Parathyroid adenoma (tissue), 2 donors: ENCODE measurements at regions not wholly inside any gene's neighbourhood (a gene's known extent, or its start where the extent isn't known, plus 50 kb on each side); places are given as distances from the start of the nearest gene placed in this dataset.

Experiments used
- H2AFZ ChIP-seq: fragments of 300-600 bp; sonication (generic); one replicate; pipeline ENCODE4 v1.7.0; 2017; ENCODE audit warnings: antibody characterized with exemption, mild to moderate bottlenecking
- H3K27ac ChIP-seq: fragments of 300-600 bp; sonication (generic); one replicate; pipeline ENCODE4 v1.7.0; 2017
- H3K27me3 ChIP-seq: fragments of 300-600 bp; sonication (generic); one replicate; pipeline ENCODE4 v1.7.0; 2017; ENCODE audit warnings: low read length; ENCODE audit not compliant: control insufficient read depth, insufficient read depth
- H3K36me3 ChIP-seq: fragments of 300-600 bp; sonication (generic); one replicate; pipeline ENCODE4 v1.7.0; 2017; ENCODE audit warnings: low read length; ENCODE audit not compliant: control insufficient read depth, insufficient read depth
- H3K4me1 ChIP-seq: fragments of 300-600 bp; sonication (generic); one replicate; pipeline ENCODE4 v1.7.0; 2017; ENCODE audit warnings: control low read depth
- H3K4me2 ChIP-seq: fragments of 300-600 bp; sonication (generic); one replicate; pipeline ENCODE4 v1.7.0; 2017; ENCODE audit warnings: low read length
- H3K4me3 ChIP-seq: fragments of 300-600 bp; sonication (generic); one replicate; pipeline ENCODE4 v1.7.0; 2017; ENCODE audit warnings: low read depth, low read length
- H3K79me2 ChIP-seq: fragments of 300-600 bp; sonication (generic); one replicate; pipeline ENCODE4 v1.7.0; 2017; ENCODE audit warnings: control low read depth
- H3K9ac ChIP-seq: fragments of 300-600 bp; sonication (generic); one replicate; pipeline ENCODE4 v1.7.0; 2017; ENCODE audit warnings: mild to moderate bottlenecking
- H3K9me3 ChIP-seq: fragments of 300-600 bp; sonication (generic); one replicate; pipeline ENCODE4 v1.7.0; 2017; ENCODE audit warnings: low read length; ENCODE audit not compliant: control insufficient read depth
- TF ChIP-seq, protein P1 (sequence below): fragments of 300-600 bp; sonication (generic); IDR thresholded peaks from one replicate; pipeline ENCODE4 v1.7.0; 2017; ENCODE audit warnings: antibody characterized with exemption, mild to moderate bottlenecking
- donor health status: primary hyperparathyroidism.

DNA sequence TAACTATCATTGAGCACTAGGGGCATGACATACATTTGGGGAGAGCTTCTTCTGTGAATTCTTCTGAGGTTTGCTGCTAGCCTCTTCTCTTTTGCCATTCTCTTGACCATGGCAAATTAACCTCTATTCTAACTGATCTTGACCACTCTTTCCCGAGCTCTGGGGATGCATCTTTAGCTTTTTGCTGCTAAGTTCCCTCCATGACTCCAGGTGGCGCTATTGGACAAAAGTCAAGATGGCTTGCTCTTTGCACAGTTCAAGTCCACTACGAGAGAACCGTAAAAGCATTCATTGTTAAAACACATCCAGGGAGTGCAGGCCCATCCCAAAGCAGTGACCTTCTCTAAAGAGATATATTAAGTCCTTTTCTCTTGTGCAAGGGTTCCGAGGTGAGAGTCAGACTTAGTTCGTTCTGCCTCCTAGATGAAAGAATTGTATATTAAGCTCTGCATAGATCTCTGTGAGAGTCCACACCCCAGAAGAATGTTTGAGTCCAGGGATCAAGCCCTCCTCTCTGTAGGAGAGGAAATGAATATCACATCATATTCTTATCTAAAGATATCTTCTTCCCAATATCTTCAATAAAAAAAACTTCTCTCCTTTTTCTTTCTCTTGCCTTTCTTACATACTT, 1152.9 kb upstream of the CDH6 start:
- H3K4me2 ChIP-seq = no peak overlapping the region
- no peak overlapping the region for H3K9ac ChIP-seq
- H3K36me3 ChIP-seq = no peaks in the 10 kb centered on the region
- no peaks in the 10 kb centered on the region for H3K4me1 ChIP-seq
- no peak overlapping the region for H3K4me3 ChIP-seq
- TF ChIP-seq, protein P1, sequence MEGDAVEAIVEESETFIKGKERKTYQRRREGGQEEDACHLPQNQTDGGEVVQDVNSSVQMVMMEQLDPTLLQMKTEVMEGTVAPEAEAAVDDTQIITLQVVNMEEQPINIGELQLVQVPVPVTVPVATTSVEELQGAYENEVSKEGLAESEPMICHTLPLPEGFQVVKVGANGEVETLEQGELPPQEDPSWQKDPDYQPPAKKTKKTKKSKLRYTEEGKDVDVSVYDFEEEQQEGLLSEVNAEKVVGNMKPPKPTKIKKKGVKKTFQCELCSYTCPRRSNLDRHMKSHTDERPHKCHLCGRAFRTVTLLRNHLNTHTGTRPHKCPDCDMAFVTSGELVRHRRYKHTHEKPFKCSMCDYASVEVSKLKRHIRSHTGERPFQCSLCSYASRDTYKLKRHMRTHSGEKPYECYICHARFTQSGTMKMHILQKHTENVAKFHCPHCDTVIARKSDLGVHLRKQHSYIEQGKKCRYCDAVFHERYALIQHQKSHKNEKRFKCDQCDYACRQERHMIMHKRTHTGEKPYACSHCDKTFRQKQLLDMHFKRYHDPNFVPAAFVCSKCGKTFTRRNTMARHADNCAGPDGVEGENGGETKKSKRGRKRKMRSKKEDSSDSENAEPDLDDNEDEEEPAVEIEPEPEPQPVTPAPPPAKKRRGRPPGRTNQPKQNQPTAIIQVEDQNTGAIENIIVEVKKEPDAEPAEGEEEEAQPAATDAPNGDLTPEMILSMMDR = no peak
- no peaks in the 10 kb centered on the region for H3K9me3 ChIP-seq
- H3K79me2 ChIP-seq = no peaks in the 10 kb centered on the region
- no peak overlapping the region for H2AFZ ChIP-seq
- H3K27me3 ChIP-seq = no peaks in the 10 kb centered on the region
- no peak overlapping the region for H3K27ac ChIP-seq

DNA sequence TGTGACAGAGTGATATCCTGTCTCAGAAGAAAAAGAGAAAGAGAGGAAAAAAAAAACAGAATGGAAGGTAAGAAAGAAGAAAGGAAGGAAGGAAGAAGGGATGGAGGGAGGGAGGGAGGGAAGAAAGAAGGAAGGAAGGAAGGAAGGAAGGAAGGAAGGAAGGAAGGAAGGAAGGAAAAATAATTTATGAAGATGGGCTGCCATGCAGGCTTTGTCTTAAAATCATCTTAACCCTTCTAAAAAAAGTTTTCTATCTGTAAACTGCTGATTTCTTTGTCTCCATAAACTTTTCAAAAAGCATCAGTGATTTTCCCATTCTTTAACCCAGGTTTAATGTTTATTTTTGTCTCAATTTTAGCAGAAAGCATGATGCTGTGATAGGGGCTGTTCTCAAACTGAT, 1154.1 kb upstream of the CDH6 start:
- Histone ChIP-seq H3K4me2 (no peak overlapping the region), H3K9ac (no peak overlapping the region), H3K79me2 (no peaks in the 10 kb centered on the region), H3K9me3 (no peaks in the 10 kb centered on the region), H3K27ac (no peak overlapping the region), H3K36me3 (no peaks in the 10 kb centered on the region), H3K4me1 (no peaks in the 10 kb centered on the region), H3K4me3 (no peak overlapping the region), H3K27me3 (no peaks in the 10 kb centered on the region), H2AFZ (no peak overlapping the region)
- TF ChIP-seq, protein P1 = no peak

DNA sequence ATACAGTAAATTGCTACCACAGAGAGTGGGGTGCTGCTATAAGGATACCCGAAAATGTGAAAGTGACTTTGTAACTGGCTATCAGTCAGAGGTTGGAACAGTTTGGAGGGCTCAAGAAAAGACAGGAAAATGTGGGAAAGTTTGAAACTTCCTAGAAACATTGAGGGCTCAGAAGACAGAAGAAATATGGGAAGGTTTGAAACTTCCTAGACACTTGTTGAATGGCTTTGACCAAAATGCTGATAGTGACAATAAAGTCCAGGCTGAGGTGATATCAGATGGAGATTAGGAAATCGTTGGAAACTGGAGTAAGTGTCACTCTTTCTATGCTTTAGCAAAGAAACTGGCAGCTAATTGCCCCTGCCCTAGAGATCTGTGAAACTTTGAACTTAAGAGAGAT, 1158.6 kb upstream of the CDH6 start:
- Histone ChIP-seq H3K4me2 (no peak overlapping the region), H3K79me2 (no peaks in the 10 kb centered on the region), H3K9me3 (no peaks in the 10 kb centered on the region), H3K27ac (no peak overlapping the region), H3K27me3 (no peaks in the 10 kb centered on the region), H3K4me1 (no peaks in the 10 kb centered on the region), H3K4me3 (no peak overlapping the region), H3K9ac (no peak overlapping the region), H3K36me3 (no peaks in the 10 kb centered on the region), H2AFZ (no peak overlapping the region)
- TF ChIP-seq, protein P1 = no peak

DNA sequence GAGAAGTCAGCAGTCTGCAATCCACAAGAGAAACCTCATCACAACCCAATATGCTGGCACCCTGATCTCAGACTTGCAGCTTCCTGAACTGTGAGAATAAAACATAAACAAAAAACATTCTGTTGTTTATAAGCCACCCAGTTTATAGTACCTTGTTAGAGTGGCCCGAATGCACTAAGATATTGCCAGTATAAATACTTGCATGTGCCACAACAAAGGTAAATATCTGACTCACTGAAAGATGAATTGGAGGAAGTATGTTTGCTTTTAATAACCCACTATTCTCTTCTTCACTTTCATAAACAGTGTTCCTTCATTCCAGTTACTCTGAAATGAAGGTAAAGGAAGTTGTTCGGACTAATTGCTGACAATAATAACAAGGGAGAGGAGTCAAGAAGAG, 1163.4 kb upstream of the CDH6 start:
- Histone ChIP-seq H3K79me2 (no peaks in the 10 kb centered on the region), H3K4me3 (no peak overlapping the region), H3K27me3 (no peaks in the 10 kb centered on the region), H2AFZ (no peak overlapping the region), H3K9me3 (no peaks in the 10 kb centered on the region), H3K36me3 (no peaks in the 10 kb centered on the region), H3K27ac (no peak overlapping the region), H3K4me1 (no peaks in the 10 kb centered on the region), H3K4me2 (no peak overlapping the region), H3K9ac (no peak overlapping the region)
- TF ChIP-seq, protein P1 = no peak

GRCh38 chr5:30001826-30002225, 1191.7 kb upstream of the CDH6 start:
- Histone ChIP-seq H3K27me3 (no peaks in the 10 kb centered on the region), H3K79me2 (no peaks in the 10 kb centered on the region)

More at GRCh38 chr5:30001826-30002225, 1191.7 kb upstream of the CDH6 start:
- no peaks in the 10 kb centered on the region for H3K36me3 ChIP-seq
- H3K9me3 ChIP-seq = no peaks in the 10 kb centered on the region
- no peak overlapping the region for H3K4me3 ChIP-seq
- H3K9ac ChIP-seq = no peak overlapping the region
- no peak overlapping the region for H3K4me2 ChIP-seq
- TF ChIP-seq, protein P1 = no peak
- H2AFZ ChIP-seq = no peak overlapping the region
- no peak overlapping the region for H3K27ac ChIP-seq
- no peaks in the 10 kb centered on the region for H3K4me1 ChIP-seq
